Activated T-helper 17 cell treated with anti-CD3 and anti-CD28 coated beads, Interleukin-2, amount 50 U/mL, for 72 hours (primary cell): ENCODE measurements at regions not wholly inside any gene's neighbourhood (a gene's known extent, or its start where the extent isn't known, plus 50 kb on each side); places are given as distances from the start of the nearest gene placed in this dataset.

ENCODE experiments used
- ATAC-seq: fragments of 150-1000 bp; cut with Tn5 transposase; replicated peaks from 2 replicates; pipeline ENCODE4 v1.10.0; 2021; ENCODE audit warnings: mild to moderate bottlenecking, moderate library complexity
- H3K27ac Mint-ChIP-seq: one replicate; pipeline ENCODE4 v1.8.0; 2022; ENCODE audit warnings: mixed read lengths
- H3K27me3 Mint-ChIP-seq: one replicate; pipeline ENCODE4 v1.8.0; 2022; ENCODE audit warnings: mixed read lengths
- H3K36me3 Mint-ChIP-seq: one replicate; pipeline ENCODE4 v1.8.0; 2022; ENCODE audit warnings: low read depth, mild to moderate bottlenecking, mixed read lengths
- H3K4me1 Mint-ChIP-seq: one replicate; pipeline ENCODE4 v1.8.0; 2022; ENCODE audit warnings: mixed read lengths
- H3K4me3 Mint-ChIP-seq: one replicate; pipeline ENCODE4 v1.8.0; 2022; ENCODE audit warnings: mild to moderate bottlenecking, mixed read lengths
- H3K9me3 Mint-ChIP-seq: one replicate; pipeline ENCODE4 v1.8.0; 2022; ENCODE audit warnings: mixed read lengths

- H3K4me1 Mint-ChIP-seq, result no peaks in the 10 kb centered on the region
- H3K9me3 Mint-ChIP-seq, result no peaks in the 10 kb centered on the region
- no peak overlapping the region for H3K4me3 Mint-ChIP-seq
- no peak for ATAC-seq
- no peak overlapping the region for H3K27ac Mint-ChIP-seq
- H3K27me3 Mint-ChIP-seq, result peaks cover 13% of the 10 kb centered on the region
- H3K36me3 Mint-ChIP-seq, result no peaks in the 10 kb centered on the region
These were observed 296.2 kb upstream of the MARCKS start for GRCh38 chr6:113560908-113561307.

- H3K36me3 Mint-ChIP-seq, result no peaks in the 10 kb centered on the region
These were observed 294.9 kb upstream of the MARCKS start for GRCh38 chr6:113562248-113562647.

GRCh38 chr6:113564371-113565171, 292.6 kb upstream of the MARCKS start:
- Mint-ChIP-seq H3K36me3 (no peaks in the 10 kb centered on the region), H3K9me3 (no peaks in the 10 kb centered on the region)

More at GRCh38 chr6:113562248-113562647, 294.9 kb upstream of the MARCKS start:
- H3K4me3 Mint-ChIP-seq, result no peak overlapping the region
- peaks cover 6% of the 10 kb centered on the region for H3K27me3 Mint-ChIP-seq
- H3K27ac Mint-ChIP-seq, result no peak overlapping the region
- H3K9me3 Mint-ChIP-seq, result no peaks in the 10 kb centered on the region
- H3K4me1 Mint-ChIP-seq, result no peaks in the 10 kb centered on the region
- ATAC-seq, result no peak

GRCh38 chr6:113565306-113565705, 291.8 kb upstream of the MARCKS start:
- no peaks in the 10 kb centered on the region for H3K4me1 Mint-ChIP-seq
- H3K4me3 Mint-ChIP-seq, result no peak overlapping the region
- H3K36me3 Mint-ChIP-seq, result no peaks in the 10 kb centered on the region
- H3K9me3 Mint-ChIP-seq, result no peaks in the 10 kb centered on the region
- no peak overlapping the region for H3K27ac Mint-ChIP-seq
- peaks cover 6% of the 10 kb centered on the region for H3K27me3 Mint-ChIP-seq
- no peak for ATAC-seq

More at GRCh38 chr6:113564371-113565171, 292.6 kb upstream of the MARCKS start:
- H3K4me3 Mint-ChIP-seq, result no peak overlapping the region
- no peaks in the 10 kb centered on the region for H3K4me1 Mint-ChIP-seq
- ATAC-seq, result no peak
- H3K27ac Mint-ChIP-seq, result no peak overlapping the region
- H3K27me3 Mint-ChIP-seq, result peaks cover 6% of the 10 kb centered on the region

GRCh38 chr6:113570161-113570560, 287.0 kb upstream of the MARCKS start:
- H3K4me1 Mint-ChIP-seq, result no peaks in the 10 kb centered on the region
- ATAC-seq, result no peak
- H3K4me3 Mint-ChIP-seq, result no peak overlapping the region
- no peak overlapping the region for H3K27ac Mint-ChIP-seq
- H3K27me3 Mint-ChIP-seq, result peaks cover 10% of the 10 kb centered on the region
- peaks cover 4% of the 10 kb centered on the region for H3K9me3 Mint-ChIP-seq
- H3K36me3 Mint-ChIP-seq, result no peaks in the 10 kb centered on the region

- no peak overlapping the region for H3K4me3 Mint-ChIP-seq
- peaks cover 4% of the 10 kb centered on the region for H3K9me3 Mint-ChIP-seq
- H3K36me3 Mint-ChIP-seq, result no peaks in the 10 kb centered on the region
- peaks cover 10% of the 10 kb centered on the region for H3K27me3 Mint-ChIP-seq
- H3K4me1 Mint-ChIP-seq, result no peaks in the 10 kb centered on the region
- ATAC-seq, result no peak
- no peak overlapping the region for H3K27ac Mint-ChIP-seq
These were observed 286.5 kb upstream of the MARCKS start for GRCh38 chr6:113570641-113571040.

GRCh38 chr6:113574147-113574546, 283.0 kb upstream of the MARCKS start:
- Mint-ChIP-seq H3K27ac (no peak overlapping the region), H3K4me1 (no peaks in the 10 kb centered on the region), H3K27me3 (peaks cover 4% of the 10 kb centered on the region), H3K36me3 (no peaks in the 10 kb centered on the region), H3K9me3 (peaks cover 7% of the 10 kb centered on the region), H3K4me3 (no peak overlapping the region)
- ATAC-seq, result no peak

- H3K9me3 Mint-ChIP-seq, result peaks cover 3% of the 10 kb centered on the region
- H3K27ac Mint-ChIP-seq, result no peak overlapping the region
- no peaks in the 10 kb centered on the region for H3K36me3 Mint-ChIP-seq
- H3K4me1 Mint-ChIP-seq, result no peaks in the 10 kb centered on the region
- H3K27me3 Mint-ChIP-seq, result peaks cover under 1% of the 10 kb centered on the region
- ATAC-seq, result no peak
- no peak overlapping the region for H3K4me3 Mint-ChIP-seq
These were observed 280.8 kb upstream of the MARCKS start for GRCh38 chr6:113576310-113576709.

- ATAC-seq, result no peak
These were observed 278.5 kb upstream of the MARCKS start for GRCh38 chr6:113578691-113579090.

GRCh38 chr6:113584767-113585166, 272.4 kb upstream of the MARCKS start:
- peaks cover 18% of the 10 kb centered on the region for H3K27me3 Mint-ChIP-seq
- no peaks in the 10 kb centered on the region for H3K4me1 Mint-ChIP-seq
- no peaks in the 10 kb centered on the region for H3K36me3 Mint-ChIP-seq
- H3K9me3 Mint-ChIP-seq, result no peaks in the 10 kb centered on the region
- ATAC-seq, result no peak
- H3K27ac Mint-ChIP-seq, result no peak overlapping the region
- H3K4me3 Mint-ChIP-seq, result no peak overlapping the region

More at GRCh38 chr6:113578691-113579090, 278.5 kb upstream of the MARCKS start:
- H3K36me3 Mint-ChIP-seq, result no peaks in the 10 kb centered on the region
- no peak overlapping the region for H3K27ac Mint-ChIP-seq
- H3K9me3 Mint-ChIP-seq, result peaks cover 3% of the 10 kb centered on the region
- no peaks in the 10 kb centered on the region for H3K4me1 Mint-ChIP-seq
- H3K27me3 Mint-ChIP-seq, result peaks cover 9% of the 10 kb centered on the region
- no peak overlapping the region for H3K4me3 Mint-ChIP-seq

GRCh38 chr6:113585246-113585645, 271.9 kb upstream of the MARCKS start:
- no peak for ATAC-seq
- H3K27me3 Mint-ChIP-seq, result peaks cover 18% of the 10 kb centered on the region
- no peaks in the 10 kb centered on the region for H3K9me3 Mint-ChIP-seq
- no peak overlapping the region for H3K27ac Mint-ChIP-seq
- no peaks in the 10 kb centered on the region for H3K36me3 Mint-ChIP-seq
- no peak overlapping the region for H3K4me3 Mint-ChIP-seq
- no peaks in the 10 kb centered on the region for H3K4me1 Mint-ChIP-seq

GRCh38 chr6:113586413-113587077, 270.6 kb upstream of the MARCKS start:
- Mint-ChIP-seq H3K36me3 (no peaks in the 10 kb centered on the region), H3K9me3 (no peaks in the 10 kb centered on the region), H3K27me3 (peaks cover 17% of the 10 kb centered on the region), H3K4me1 (no peaks in the 10 kb centered on the region), H3K4me3 (no peak overlapping the region), H3K27ac (no peak overlapping the region)
- no peak for ATAC-seq

- H3K4me1 Mint-ChIP-seq, result no peaks in the 10 kb centered on the region
- no peak overlapping the region for H3K27ac Mint-ChIP-seq
- H3K9me3 Mint-ChIP-seq, result no peaks in the 10 kb centered on the region
- ATAC-seq, result no peak
- no peak overlapping the region for H3K4me3 Mint-ChIP-seq
- no peaks in the 10 kb centered on the region for H3K36me3 Mint-ChIP-seq
- peaks cover 10% of the 10 kb centered on the region for H3K27me3 Mint-ChIP-seq
These were observed 270.0 kb upstream of the MARCKS start for GRCh38 chr6:113587078-113587699.

GRCh38 chr6:113588646-113589045, 268.5 kb upstream of the MARCKS start:
- ATAC-seq, result no peak
- no peaks in the 10 kb centered on the region for H3K4me1 Mint-ChIP-seq
- no peaks in the 10 kb centered on the region for H3K36me3 Mint-ChIP-seq

More at GRCh38 chr6:113588646-113589045, 268.5 kb upstream of the MARCKS start:
- H3K4me3 Mint-ChIP-seq, result no peak overlapping the region
- no peak overlapping the region for H3K27ac Mint-ChIP-seq
- no peaks in the 10 kb centered on the region for H3K9me3 Mint-ChIP-seq
- H3K27me3 Mint-ChIP-seq, result peaks cover 9% of the 10 kb centered on the region
